ENCODE measurements at regions not wholly inside any gene's neighbourhood (a gene's known extent, or its start where the extent isn't known, plus 50 kb on each side); places are given as distances from the start of the nearest gene placed in this dataset.

DNA sequence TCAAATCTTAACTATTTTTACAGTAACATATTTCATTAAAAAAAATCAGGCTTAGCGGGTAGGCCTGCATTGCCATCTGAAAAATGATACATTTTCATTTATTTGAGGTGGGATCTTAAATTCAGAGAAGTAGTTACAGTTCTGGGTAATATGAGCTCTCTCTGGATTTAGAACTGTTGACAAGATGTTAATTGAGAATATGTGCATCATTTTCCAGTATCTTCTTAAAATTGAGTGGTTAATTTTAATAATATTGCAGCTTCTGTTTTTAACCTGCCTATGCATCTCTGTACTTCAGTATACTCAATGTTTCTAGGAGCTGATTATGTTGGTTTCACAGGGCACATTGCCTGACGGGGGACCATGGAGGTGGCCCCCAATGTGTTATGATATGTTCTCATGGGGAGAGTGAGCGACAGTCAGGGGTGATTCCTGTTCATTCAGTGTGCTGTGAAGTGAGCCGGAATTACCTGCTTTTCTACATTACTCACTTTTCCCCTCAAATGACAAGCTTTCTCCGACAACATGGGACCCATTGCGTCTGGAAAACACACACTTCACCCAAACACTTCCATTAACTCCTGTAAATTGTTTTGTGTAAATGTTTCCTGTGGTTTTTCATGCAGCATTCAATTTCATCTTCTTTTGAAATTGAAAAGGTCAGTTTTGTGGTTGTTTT is 406.2 kb downstream of the MTX2 start:
- Histone ChIP-seq H3K36me3 (no peaks in the 10 kb centered on the region), H3K27me3 (no peaks in the 10 kb centered on the region)
- DNase-seq = no peak

DNA sequence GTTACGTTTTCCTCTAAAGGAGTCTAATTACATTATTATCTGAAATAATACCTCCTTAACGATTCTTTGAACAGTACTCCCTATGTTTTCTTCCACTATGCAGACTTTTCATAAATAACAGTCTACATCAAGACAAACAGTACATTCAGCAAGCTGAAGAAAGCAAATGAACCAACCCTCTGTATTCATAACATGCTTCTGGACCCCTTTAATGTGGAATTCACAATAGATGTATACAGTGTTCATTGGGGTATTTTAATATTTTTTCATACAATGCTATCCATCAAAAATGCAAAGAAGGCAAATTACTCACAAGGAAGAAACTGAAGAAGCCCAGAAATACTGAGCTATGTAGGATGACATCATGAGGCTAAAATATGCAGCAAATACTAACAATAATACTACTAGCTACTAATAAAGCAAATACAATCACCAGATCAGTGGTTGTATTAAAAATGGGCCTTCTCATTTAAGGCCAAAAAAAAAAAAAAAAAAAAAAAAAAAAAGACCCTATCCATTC is 408.6 kb downstream of the MTX2 start:
- TF ChIP-seq, protein P1, sequence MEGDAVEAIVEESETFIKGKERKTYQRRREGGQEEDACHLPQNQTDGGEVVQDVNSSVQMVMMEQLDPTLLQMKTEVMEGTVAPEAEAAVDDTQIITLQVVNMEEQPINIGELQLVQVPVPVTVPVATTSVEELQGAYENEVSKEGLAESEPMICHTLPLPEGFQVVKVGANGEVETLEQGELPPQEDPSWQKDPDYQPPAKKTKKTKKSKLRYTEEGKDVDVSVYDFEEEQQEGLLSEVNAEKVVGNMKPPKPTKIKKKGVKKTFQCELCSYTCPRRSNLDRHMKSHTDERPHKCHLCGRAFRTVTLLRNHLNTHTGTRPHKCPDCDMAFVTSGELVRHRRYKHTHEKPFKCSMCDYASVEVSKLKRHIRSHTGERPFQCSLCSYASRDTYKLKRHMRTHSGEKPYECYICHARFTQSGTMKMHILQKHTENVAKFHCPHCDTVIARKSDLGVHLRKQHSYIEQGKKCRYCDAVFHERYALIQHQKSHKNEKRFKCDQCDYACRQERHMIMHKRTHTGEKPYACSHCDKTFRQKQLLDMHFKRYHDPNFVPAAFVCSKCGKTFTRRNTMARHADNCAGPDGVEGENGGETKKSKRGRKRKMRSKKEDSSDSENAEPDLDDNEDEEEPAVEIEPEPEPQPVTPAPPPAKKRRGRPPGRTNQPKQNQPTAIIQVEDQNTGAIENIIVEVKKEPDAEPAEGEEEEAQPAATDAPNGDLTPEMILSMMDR (IDR thresholded peaks at IDR 0.05; ENCODE audit: low read depth, low read length) = no peak
- Histone ChIP-seq H3K4me3 (ENCODE audit: low read depth, low read length) (no peak overlapping the region), H3K4me1 (no peaks in the 10 kb centered on the region), H3K27me3 (no peaks in the 10 kb centered on the region), H3K9me3 (no peaks in the 10 kb centered on the region), H3K36me3 (no peaks in the 10 kb centered on the region)
- no peak for DNase-seq

More for the DNA sequence above, 406.2 kb downstream of the MTX2 start:
- no peaks in the 10 kb centered on the region for H3K4me1 ChIP-seq
- H3K4me3 ChIP-seq (ENCODE audit: low read depth, low read length) = no peak overlapping the region
- TF ChIP-seq, protein P1 (IDR thresholded peaks at IDR 0.05; ENCODE audit: low read depth, low read length) = no peak
- no peaks in the 10 kb centered on the region for H3K9me3 ChIP-seq

DNA sequence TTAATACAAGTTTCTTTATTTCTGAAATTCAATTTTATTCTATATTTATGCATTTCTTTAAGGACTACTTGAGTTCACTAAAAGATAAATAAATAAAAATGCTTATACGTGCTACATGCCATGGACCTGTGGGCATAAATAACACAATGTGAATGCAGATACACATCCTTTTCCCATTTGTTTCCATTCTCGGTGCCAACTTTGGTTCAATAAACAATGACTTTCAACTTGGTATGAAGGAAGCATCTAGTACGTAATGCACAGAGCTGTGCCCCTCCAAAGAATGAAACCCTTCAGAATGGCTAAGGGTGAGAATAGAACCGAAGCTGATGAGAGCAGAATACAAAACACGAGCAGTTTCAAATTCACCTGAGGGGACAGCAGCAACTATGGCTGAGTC is 409.3 kb downstream of the MTX2 start:
- no peaks in the 10 kb centered on the region for H3K9me3 ChIP-seq
- no peak for DNase-seq
- no peaks in the 10 kb centered on the region for H3K36me3 ChIP-seq
- no peak overlapping the region for H3K4me3 ChIP-seq (ENCODE audit: low read depth, low read length)
- no peaks in the 10 kb centered on the region for H3K4me1 ChIP-seq
- no peaks in the 10 kb centered on the region for H3K27me3 ChIP-seq
- TF ChIP-seq, protein P1 (IDR thresholded peaks at IDR 0.05; ENCODE audit: low read depth, low read length) = no peak

DNA sequence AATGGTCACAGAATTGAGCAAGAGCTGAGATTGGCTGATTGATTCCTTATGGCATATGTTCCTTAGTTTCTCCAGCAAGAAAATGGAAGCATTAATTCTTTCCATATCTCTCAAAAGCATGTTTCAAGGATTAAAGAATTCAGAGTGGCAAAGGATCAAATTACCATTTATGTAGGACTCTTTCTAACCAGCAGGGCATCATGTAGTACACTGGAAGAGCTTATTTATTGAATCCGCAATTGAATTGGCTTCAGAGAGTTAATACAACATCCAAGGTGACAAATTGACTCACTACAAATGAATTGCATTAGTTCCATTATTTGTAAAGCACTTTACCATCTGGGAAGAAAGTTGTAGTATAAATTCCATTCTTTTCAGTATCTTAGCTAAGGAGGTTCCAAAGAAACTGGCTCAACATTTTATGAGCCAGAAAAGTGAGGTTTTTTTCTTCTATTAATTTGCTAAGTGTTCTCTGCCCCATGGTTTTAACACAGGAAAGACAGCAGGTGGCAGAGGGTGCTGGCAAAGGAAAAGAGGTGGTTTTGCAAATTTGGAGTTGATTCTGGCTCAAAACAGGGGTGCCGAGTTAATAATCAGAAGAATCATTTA is 409.9 kb downstream of the MTX2 start:
- Histone ChIP-seq H3K36me3 (no peaks in the 10 kb centered on the region), H3K9me3 (no peaks in the 10 kb centered on the region), H3K4me3 (ENCODE audit: low read depth, low read length) (no peak overlapping the region), H3K27me3 (no peaks in the 10 kb centered on the region), H3K4me1 (no peaks in the 10 kb centered on the region)
- DNase-seq = no peak
- TF ChIP-seq, protein P1 (IDR thresholded peaks at IDR 0.05; ENCODE audit: low read depth, low read length) = no peak

DNA sequence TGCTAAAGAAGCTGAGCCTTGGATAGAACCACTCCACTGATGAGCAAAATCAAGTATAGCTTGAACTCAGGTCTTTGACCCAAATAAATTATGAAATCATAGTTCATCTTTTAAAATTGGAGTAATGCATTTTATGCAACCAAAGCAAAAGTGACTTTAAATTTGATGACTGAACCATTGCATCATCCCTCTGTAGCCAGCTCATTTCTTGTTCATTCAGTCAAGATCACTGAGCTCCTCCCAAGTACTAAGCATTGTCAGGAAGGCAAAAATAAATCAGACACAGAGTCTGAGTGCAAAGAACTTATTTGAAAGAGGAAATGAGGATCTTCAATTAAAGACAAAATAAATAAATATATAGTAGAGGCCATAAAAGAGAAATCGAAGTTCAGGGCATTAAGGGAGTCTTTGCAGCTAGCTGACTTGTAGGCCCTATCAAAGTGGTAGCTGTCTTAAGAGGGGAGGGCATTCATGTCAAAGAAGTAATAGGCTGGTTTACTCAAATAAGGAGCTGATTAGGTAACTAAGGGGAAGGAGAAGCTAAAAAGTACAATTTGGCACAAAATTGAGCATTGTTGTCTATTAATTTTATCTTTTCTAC is 411.8 kb downstream of the MTX2 start:
- Histone ChIP-seq H3K9me3 (no peaks in the 10 kb centered on the region), H3K27me3 (no peaks in the 10 kb centered on the region), H3K4me1 (no peaks in the 10 kb centered on the region), H3K36me3 (no peaks in the 10 kb centered on the region), H3K4me3 (ENCODE audit: low read depth, low read length) (no peak overlapping the region)
- TF ChIP-seq, protein P1 (IDR thresholded peaks at IDR 0.05; ENCODE audit: low read depth, low read length) = no peak
- DNase-seq = no peak
